ENCODE measurements at regions not wholly inside any gene's neighbourhood (a gene's known extent, or its start where the extent isn't known, plus 50 kb on each side); places are given as distances from the start of the nearest gene placed in this dataset.

GRCh38 chr20:51335329-51335841 lies 207.1 kb downstream of the NFATC2 start:
- POLR2A ChIA-PET = no interaction called here
- TF ChIP-seq CTCF (IDR thresholded peaks at IDR 0.05; ENCODE audit: control extremely low read depth, extremely low read depth, low read depth, missing control alignments) = no peak
- CTCF ChIA-PET = interaction anchor here (1.1 to 2.9 kb wide), 3 partner anchors 10 to 348 kb away, joined by 3 to 10 read pairs (median 6); no protein-coding TSS in a partner anchor
- DNase-seq (ENCODE audit: extremely low spot score) = peak; percentile 33

- no peak for DNase-seq (ENCODE audit: extremely low spot score)
- CTCF ChIA-PET = interaction anchor here (2.2 to 13.8 kb wide), 3 partner anchors 9 to 346 kb away, joined by 8 to 125 read pairs (median 10); no protein-coding TSS in a partner anchor
- no peak for TF ChIP-seq CTCF (IDR thresholded peaks at IDR 0.05; ENCODE audit: control extremely low read depth, extremely low read depth, low read depth, missing control alignments)
- POLR2A ChIA-PET = no interaction called here
Measured at GRCh38 chr20:51334609-51335008, 207.9 kb downstream of the NFATC2 start.

- no peak for TF ChIP-seq CTCF (IDR thresholded peaks at IDR 0.05; ENCODE audit: control extremely low read depth, extremely low read depth, low read depth, missing control alignments)
- no peak for DNase-seq (ENCODE audit: extremely low spot score)
- CTCF ChIA-PET = interaction anchor here (2.2 to 13.8 kb wide), 3 partner anchors 8 to 346 kb away, joined by 8 to 125 read pairs (median 10); no protein-coding TSS in a partner anchor
- POLR2A ChIA-PET = no interaction called here
Measured at GRCh38 chr20:51333971-51334370, 208.5 kb downstream of the NFATC2 start.

- TF ChIP-seq CTCF (IDR thresholded peaks at IDR 0.05; ENCODE audit: control extremely low read depth, extremely low read depth, low read depth, missing control alignments) = no peak
- CTCF ChIA-PET = interaction anchor here (0.9 to 13.8 kb wide), 5 partner anchors 8 to 345 kb away, joined by 4 to 125 read pairs (median 8); no protein-coding TSS in a partner anchor
- no peak for DNase-seq (ENCODE audit: extremely low spot score)
- POLR2A ChIA-PET = interaction anchor here (0.5 kb wide), 1 partner anchor 369 kb away, joined by 7 read pairs; no protein-coding TSS in a partner anchor
Measured at GRCh38 chr20:51333446-51333845, 209.1 kb downstream of the NFATC2 start.

GRCh38 chr20:51331481-51331880 lies 211.0 kb downstream of the NFATC2 start:
- ChIA-PET POLR2A (no interaction called here), CTCF (interaction anchor here (13.8 kb wide), 1 partner anchor 343 kb away, joined by 125 read pairs; no protein-coding TSS in a partner anchor)
- TF ChIP-seq CTCF (IDR thresholded peaks at IDR 0.05; ENCODE audit: control extremely low read depth, extremely low read depth, low read depth, missing control alignments) = no peak
- no peak for DNase-seq (ENCODE audit: extremely low spot score)

- ChIA-PET POLR2A (no interaction called here), CTCF (interaction anchor here (13.8 kb wide), 1 partner anchor 342 kb away, joined by 125 read pairs; no protein-coding TSS in a partner anchor)
- no peak for DNase-seq (ENCODE audit: extremely low spot score)
- no peak for TF ChIP-seq CTCF (IDR thresholded peaks at IDR 0.05; ENCODE audit: control extremely low read depth, extremely low read depth, low read depth, missing control alignments)
Measured at GRCh38 chr20:51329845-51330244, 212.7 kb downstream of the NFATC2 start.
